Colon (tissue), 2 donors: ENCODE measurements at regions not wholly inside any gene's neighbourhood (a gene's known extent, or its start where the extent isn't known, plus 50 kb on each side); places are given as distances from the start of the nearest gene placed in this dataset.

ENCODE experiments used
- FAIRE-seq: peaks from 2 replicates; lab custom pipeline; 2012; peaks lifted over from hg19 to GRCh38; lab: Jason Lieb, UNC
- donor health status: control.
- donor health status: control.

DNA sequence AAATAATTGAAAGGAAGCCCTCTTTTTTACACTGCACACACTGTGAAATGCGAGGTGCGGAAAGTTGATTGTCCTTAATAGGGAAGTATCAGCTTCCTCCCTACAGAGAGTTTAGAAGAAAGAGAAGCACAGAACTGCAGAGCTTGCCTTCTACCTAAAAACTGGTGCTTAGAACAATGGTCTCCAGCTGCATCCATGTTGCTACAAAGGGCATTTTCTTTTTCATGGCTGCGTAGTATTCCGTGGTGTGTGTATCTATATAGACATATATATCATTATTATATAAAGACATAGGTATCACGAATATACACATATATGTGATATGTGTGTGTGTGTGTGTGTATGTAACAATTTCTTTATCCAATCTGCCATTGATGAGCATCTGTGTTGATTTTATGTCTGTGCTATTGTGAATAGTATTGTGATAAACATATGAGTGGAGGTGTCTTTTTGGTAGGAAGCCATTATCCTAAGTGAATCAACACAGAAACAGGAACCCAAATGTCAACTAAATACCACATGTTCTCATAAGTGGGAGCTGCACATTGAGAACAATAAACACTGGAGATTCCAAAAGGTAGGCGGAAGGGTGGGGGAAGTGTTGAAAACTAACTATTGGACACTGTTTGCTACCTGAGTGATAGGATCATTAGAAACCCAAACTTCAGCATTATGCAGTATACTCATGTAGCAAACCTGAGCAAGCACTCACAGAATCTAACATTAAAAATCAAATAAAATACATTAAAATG, 290.0 kb upstream of the RUNX1 start:
- no peak for FAIRE-seq

DNA sequence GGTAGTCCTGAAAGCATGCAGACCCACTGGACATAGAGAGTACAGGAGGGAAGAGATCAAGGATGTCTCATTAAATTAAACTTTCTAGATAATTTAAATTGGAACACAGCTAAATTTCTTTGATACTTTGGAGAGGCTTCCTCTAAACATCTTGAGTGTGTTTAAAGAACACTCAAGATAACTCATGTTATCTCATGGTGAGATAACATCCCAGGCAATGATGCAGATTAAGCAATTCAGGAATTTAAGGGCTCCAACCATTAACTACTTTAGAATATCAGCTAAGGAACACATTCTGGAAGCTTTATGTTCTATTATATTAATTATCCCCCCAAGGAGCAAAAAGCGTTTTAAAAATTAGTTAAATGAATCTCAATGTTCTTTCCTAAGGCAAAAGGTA, 289.2 kb upstream of the RUNX1 start:
- no peak for FAIRE-seq

GRCh38 chr21:35337573-35337972, 288.5 kb upstream of the RUNX1 start:
- no peak for FAIRE-seq

- no peak for FAIRE-seq
Observed at GRCh38 chr21:35336534-35336933, 287.4 kb upstream of the RUNX1 start.

DNA sequence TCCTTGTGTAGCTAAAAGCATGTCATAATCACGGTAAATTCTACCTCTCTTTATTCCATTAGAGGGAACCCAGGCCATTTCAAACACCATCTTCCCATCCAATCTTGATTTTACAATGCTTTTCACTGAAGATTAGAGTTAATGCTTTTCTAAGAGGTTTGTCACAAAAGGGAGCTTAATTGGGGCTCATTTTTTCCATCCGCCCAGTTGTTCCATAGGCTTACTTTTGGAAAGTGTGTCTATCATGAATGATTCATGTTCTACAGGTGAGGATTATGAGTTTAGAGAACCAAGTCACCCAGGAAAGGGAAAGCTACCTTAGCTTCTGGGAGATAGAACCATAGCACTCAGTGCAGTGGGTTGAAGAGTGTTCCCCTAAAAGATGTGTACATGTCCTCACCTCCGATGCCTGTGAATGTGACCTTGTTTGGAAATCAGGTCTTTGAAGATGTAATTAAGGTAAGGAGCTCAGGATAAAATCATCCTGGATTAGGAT, 286.9 kb upstream of the RUNX1 start:
- no peak for FAIRE-seq

GRCh38 chr21:35333831-35334618, 284.9 kb upstream of the RUNX1 start:
- no peak for FAIRE-seq

GRCh38 chr21:35332841-35333426, 283.8 kb upstream of the RUNX1 start:
- FAIRE-seq, result no peak

GRCh38 chr21:35329940-35330660, 281.0 kb upstream of the RUNX1 start:
- peak; percentile 18 for FAIRE-seq

DNA sequence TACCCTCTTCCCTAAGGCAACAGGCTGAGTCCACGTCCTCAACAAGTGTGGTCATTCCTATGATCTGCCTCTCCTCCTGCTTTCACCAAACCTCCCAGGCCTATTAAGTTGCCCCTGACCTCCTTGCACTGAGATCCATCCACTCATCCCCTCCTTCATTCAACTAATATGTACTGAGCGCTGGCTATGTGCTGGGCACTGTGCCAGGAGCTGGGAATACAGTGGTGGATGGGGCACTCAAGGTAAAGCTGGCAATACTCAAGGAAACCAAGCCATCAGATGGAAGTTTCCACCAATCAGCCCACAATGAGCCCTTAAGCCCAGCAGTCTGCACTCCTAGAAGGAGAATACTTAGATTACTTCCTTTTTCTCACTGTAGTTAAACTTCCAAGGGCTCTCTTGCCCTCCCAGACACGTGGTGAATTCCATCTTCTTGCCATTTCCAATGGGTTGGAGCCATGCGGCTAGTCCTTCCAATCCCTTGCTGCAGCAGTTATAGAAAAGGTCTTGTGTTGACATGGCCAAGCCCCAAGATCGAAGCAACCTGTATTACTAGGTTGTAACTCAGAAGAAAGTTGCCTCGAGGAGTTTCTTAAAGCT, 279.9 kb upstream of the RUNX1 start:
- FAIRE-seq, result no peak

GRCh38 chr21:35326677-35327076, 277.6 kb upstream of the RUNX1 start:
- no peak for FAIRE-seq

- no peak for FAIRE-seq
Observed at GRCh38 chr21:35325953-35326352, 276.9 kb upstream of the RUNX1 start.

GRCh38 chr21:35324372-35325220, 275.5 kb upstream of the RUNX1 start:
- FAIRE-seq, result no peak

DNA sequence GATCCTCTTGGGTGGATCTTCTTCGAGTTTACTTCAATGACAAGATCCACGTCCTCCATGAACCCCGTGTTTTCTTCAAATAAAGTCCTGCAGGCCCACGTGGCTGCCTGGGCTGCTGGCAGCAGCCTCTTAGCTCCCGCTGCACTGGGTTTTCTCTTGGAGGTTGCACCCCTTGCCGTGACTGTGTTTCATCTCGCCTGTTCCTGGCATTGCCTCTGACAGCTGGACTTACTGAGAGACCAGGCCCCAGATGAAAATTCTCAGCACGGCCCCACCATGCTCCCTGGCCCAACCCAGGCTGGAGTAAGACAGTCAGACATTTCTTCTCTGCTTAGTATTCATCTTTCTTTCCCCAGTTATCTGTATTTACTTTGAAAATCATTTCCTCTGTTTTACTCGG, 274.8 kb upstream of the RUNX1 start:
- FAIRE-seq, result no peak

DNA sequence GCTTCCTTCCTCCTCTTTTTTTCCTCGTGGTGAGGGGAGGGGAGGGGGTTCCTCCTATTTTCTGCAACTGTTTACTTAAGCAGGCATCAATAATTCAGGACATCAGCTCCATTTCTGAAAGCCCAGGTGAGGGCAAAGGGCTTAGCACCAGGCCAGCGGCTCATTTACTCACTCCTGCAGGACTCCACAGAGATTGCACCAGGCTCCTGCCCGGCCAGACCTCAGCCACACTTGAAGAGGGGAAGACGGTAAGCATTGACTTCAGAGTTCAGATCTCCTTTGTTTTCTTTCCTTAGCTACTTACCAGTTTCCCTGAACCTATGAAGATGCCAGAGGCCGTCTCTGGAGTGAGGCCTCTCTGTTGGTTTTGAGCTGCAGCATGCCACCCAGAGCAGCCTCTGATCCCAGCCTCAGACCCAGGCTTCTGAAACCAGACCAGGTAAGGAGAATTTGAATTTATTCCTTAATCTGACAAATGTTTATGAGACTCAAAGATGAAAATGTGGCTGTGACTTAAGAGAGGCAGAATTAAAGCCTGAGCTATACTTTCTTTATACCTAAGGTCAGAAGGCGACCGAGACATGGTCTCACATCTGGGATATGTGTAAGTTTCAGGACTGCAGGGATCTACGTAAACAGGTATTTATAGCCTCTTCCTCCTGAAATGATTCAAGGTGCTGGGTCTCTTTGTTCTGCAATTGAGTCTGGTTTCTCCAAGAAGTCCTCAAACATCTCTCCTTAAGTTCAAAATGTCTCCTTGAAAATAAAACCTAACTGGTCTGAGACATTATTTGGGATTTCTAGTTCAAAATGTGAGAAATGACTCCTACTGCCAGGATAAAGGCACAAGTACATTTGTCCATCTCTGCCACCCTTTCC, 272.5 kb upstream of the RUNX1 start:
- FAIRE-seq, result no peak

- no peak for FAIRE-seq
Observed at GRCh38 chr21:35319684-35320283, 270.7 kb upstream of the RUNX1 start.

GRCh38 chr21:35316933-35317332, 267.8 kb upstream of the RUNX1 start:
- FAIRE-seq, result no peak

DNA sequence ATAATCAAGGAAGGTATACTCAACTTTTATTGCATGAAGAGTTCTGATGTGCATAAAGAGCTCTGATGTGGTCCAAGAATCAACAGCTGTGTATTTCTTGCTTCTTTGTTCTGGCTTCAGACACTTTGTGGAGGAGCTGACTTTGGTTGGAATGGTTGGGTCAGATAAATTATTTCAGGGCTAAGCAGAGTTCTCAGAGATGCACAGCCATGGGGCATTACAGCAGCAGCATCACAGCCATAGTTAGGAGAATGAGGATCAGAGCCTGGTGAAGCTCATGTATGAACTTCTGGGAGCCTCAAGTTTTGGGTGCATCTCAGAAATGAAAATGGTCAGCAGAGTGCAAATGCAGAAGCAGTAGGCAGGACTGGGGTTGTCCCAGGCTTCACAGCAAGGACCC, 267.4 kb upstream of the RUNX1 start:
- FAIRE-seq, result no peak

DNA sequence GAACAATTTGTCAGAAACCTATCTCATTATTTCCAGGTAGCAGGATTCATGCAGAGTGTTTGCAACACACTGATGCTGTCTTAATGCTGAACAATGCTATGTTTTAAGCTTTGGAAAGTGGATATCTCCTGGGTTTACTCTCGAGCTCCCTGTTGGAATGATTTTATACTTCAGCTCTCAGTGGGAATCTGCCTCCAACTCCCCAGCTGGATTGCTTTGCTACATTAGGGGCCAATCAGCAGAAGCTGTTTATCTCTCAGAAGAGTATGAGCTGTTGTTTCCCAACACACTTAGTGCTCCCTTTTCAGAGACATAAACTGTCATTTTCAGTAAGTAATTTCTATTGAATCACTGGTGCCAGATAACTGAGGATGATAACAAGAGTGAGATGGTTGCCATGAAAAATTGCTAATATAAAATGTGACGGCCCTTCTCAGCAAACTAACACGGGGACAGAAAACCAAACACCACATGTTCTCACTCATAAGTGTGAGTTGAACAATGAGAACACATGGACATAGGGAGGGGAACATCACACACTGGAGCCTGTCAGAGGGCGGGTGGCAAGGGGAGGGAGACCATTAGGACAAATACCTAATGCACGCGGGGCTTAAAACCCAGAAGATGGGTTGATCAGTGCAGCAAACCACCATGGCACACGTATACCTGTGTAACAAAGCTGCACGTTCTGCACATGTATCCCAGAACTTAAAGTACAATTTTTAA, 265.9 kb upstream of the RUNX1 start:
- no peak for FAIRE-seq

DNA sequence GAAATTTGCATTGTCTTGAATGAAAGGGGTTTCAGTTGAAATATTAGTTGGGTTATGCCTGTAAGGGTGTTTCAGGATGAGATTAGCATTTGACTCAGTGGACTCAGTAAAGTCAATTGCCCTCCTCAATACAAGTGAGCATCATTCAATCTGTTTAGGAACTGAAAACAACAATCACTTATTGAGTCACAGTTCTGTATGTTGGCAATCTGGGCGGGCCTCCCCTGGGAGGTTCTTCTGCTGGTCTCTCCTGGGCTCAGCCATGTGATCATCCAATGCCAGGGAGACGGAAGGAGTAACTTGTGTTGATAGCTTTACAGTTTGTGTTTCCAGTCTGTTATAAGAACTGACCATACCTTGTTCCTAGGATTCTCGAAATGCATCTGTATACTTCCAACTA, 262.9 kb upstream of the RUNX1 start:
- no peak for FAIRE-seq
